A673 (cell line): ENCODE measurements at regions not wholly inside any gene's neighbourhood (a gene's known extent, or its start where the extent isn't known, plus 50 kb on each side); places are given as distances from the start of the nearest gene placed in this dataset.

Source experiments
- EZH2 ChIP-seq: fragments of 200-600 bp; sonication (generic); IDR thresholded peaks from 2 replicates; pipeline ENCODE4 v1.6.1; 2017; ENCODE audit warnings: borderline replicate concordance, low read depth, mild to moderate bottlenecking, mixed read lengths, antibody characterized with exemption, low read length; ENCODE audit not compliant: poor library complexity, severe bottlenecking
- TF ChIP-seq, protein P1 (sequence below): fragments of 300-800, 200-600 bp; sonication (generic); conservative IDR thresholded peaks from 2 replicates; pipeline ENCODE4 v1.5.1; 2017; ENCODE audit warnings: low read depth, mild to moderate bottlenecking, antibody characterized with exemption, low read length, moderate library complexity, mixed read lengths

DNA sequence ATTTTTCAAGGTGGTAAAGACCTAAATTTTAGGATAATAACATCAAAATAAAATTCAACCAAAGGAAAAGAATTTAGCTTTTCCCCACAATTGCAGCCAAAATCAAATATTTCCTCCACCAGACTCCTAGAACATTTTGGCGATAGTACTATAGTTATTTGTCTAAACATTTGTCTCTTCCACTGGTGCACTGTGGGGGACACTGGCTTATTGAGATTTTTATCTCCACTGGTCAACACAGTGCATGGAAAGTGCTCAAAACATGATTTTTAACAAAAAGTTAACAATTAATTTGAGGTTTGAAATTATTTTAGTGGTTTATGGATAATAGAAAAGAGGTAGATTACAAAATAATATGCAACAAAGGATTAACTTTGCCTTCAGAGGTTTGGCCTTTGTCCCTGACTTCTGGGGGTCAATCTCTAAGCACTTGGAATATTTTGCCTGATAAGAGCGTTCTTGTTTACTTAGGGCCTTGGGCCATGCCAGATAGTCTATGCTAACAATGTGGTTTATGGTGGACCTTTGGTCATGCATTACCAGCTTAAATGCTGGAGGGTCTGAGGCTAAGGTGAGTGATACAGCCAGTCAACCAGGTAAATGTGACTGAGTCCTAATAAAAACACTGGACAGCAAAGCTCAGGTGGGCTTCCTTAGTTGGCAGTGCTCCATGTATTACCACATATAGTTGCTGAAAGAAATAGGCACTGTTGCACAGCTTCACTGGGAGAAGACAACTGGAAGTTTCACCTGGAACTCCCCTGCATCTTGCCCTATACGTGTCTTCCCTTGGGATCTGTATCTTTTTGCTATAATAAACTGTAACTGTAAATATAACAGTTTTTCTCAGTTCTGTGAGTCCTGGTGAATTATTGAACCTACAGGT lies 67.2 kb upstream of the SATB2 start:
- TF ChIP-seq, protein P1, sequence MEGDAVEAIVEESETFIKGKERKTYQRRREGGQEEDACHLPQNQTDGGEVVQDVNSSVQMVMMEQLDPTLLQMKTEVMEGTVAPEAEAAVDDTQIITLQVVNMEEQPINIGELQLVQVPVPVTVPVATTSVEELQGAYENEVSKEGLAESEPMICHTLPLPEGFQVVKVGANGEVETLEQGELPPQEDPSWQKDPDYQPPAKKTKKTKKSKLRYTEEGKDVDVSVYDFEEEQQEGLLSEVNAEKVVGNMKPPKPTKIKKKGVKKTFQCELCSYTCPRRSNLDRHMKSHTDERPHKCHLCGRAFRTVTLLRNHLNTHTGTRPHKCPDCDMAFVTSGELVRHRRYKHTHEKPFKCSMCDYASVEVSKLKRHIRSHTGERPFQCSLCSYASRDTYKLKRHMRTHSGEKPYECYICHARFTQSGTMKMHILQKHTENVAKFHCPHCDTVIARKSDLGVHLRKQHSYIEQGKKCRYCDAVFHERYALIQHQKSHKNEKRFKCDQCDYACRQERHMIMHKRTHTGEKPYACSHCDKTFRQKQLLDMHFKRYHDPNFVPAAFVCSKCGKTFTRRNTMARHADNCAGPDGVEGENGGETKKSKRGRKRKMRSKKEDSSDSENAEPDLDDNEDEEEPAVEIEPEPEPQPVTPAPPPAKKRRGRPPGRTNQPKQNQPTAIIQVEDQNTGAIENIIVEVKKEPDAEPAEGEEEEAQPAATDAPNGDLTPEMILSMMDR, result no peak
- TF ChIP-seq EZH2, result no peak
